ENCODE measurements at regions not wholly inside any gene's neighbourhood (a gene's known extent, or its start where the extent isn't known, plus 50 kb on each side); places are given as distances from the start of the nearest gene placed in this dataset.

GRCh38 chr5:73263001-73263710 is 90.2 kb downstream of the TMEM174 start:
- no peak for DNase-seq

GRCh38 chr5:73256862-73257261 is 83.9 kb downstream of the TMEM174 start:
- DNase-seq: no peak

GRCh38 chr5:73256462-73256861 is 83.5 kb downstream of the TMEM174 start:
- no peak for DNase-seq

GRCh38 chr5:73256012-73256411 is 83.0 kb downstream of the TMEM174 start:
- DNase-seq: no peak

- DNase-seq: no peak
Observed at GRCh38 chr5:73254642-73255041, 81.6 kb downstream of the TMEM174 start.

- DNase-seq: no peak
Observed at GRCh38 chr5:73253047-73253660, 80.2 kb downstream of the TMEM174 start.

GRCh38 chr5:73250645-73251044 is 77.7 kb downstream of the TMEM174 start:
- no peak for DNase-seq

GRCh38 chr5:73242735-73243134 is 69.7 kb downstream of the TMEM174 start:
- no peak for DNase-seq

GRCh38 chr5:73238873-73239272 is 65.9 kb downstream of the TMEM174 start:
- no peak for DNase-seq

- no peak for DNase-seq
Observed at GRCh38 chr5:73236541-73237128, 63.6 kb downstream of the TMEM174 start.

GRCh38 chr5:73234204-73234555 is 61.2 kb downstream of the TMEM174 start:
- no peak for DNase-seq

GRCh38 chr5:73233461-73234203 is 60.6 kb downstream of the TMEM174 start:
- DNase-seq: no peak

GRCh38 chr5:73233053-73233460 is 60.1 kb downstream of the TMEM174 start:
- no peak for DNase-seq

GRCh38 chr5:73232266-73233041 is 59.5 kb downstream of the TMEM174 start:
- no peak for DNase-seq

- no peak for DNase-seq
Observed at GRCh38 chr5:73231246-73231778, 58.3 kb downstream of the TMEM174 start.

- DNase-seq: no peak
Observed at GRCh38 chr5:73230264-73231245, 57.6 kb downstream of the TMEM174 start.

- no peak for DNase-seq
Observed at GRCh38 chr5:73229271-73229670, 56.3 kb downstream of the TMEM174 start.

GRCh38 chr5:73228052-73228451 is 55.1 kb downstream of the TMEM174 start:
- DNase-seq: no peak
